Tibial artery (tissue), 4 donors: ENCODE measurements at regions not wholly inside any gene's neighbourhood (a gene's known extent, or its start where the extent isn't known, plus 50 kb on each side); places are given as distances from the start of the nearest gene placed in this dataset.

Experiments
- DNase-seq, 2 donors: peaks; one replicate each; pipeline ENCODE4 v3.0.0-alpha.2; 2019
- H3K27ac ChIP-seq, 2 donors: fragments of 200-600 bp; sonication (generic) in 1 of 2; 1 replicate in 1 of 2; 2 replicates in 1 of 2; pipeline ENCODE4 v1.5.1; 2018 to 2019; ENCODE audit warnings: mild to moderate bottlenecking in 1 of 2
- H3K27me3 ChIP-seq, 2 donors: fragments of 200-600 bp; sonication (generic) in 1 of 2; one replicate each; pipeline versions ENCODE4 v1.5.1 to v1.6.0; 2016 to 2019
- H3K36me3 ChIP-seq, 3 donors: fragments of 200-600 bp; sonication (generic) in 2 of 3; one replicate each; pipeline ENCODE4 v1.5.1; 2016 to 2019; ENCODE audit warnings: mild to moderate bottlenecking in 2 of 3
- H3K4me1 ChIP-seq, 4 donors: fragments of 200-600 bp; sonication (generic) in 2 of 4; 1 replicate in 3 of 4; 2 replicates in 1 of 4; pipeline ENCODE4 v1.5.1; 2016 to 2019
- H3K4me3 ChIP-seq, 2 donors: fragments of 200-600 bp; sonication (generic) in 1 of 2; 1 replicate in 1 of 2; 2 replicates in 1 of 2; pipeline ENCODE4 v1.5.1; 2018 to 2019; ENCODE audit warnings: mild to moderate bottlenecking in 2 of 2
- H3K9me3 ChIP-seq, 3 donors: fragments of 200-600 bp; sonication (generic) in 1 of 3; one replicate each; pipeline ENCODE4 v1.5.1; 2016 to 2019
- CTCF ChIP-seq, 2 experiments: fragments of 200-600 bp in 1 of 2; fragments of 450-650 bp in 1 of 2; IDR thresholded peaks; one replicate each; pipeline ENCODE4 v1.5.1; 2017 to 2019; ENCODE audit warnings: antibody characterized with exemption in 2 of 2, mild to moderate bottlenecking in 1 of 2, moderate library complexity in 1 of 2
- intact Hi-C: fragments of 100-400 bp; cut with DNase I; formaldehyde crosslinking; loops from one replicate; pipeline ENCODE4 v1.15.0; 2023; ENCODE audit warnings: low total_unique reads

GRCh38 chr5:73374520-73375190 lies 73.9 kb downstream of the FOXD1 start:
- no peaks in the 10 kb centered on the region for H3K9me3 ChIP-seq
- no peaks in the 10 kb centered on the region for H3K36me3 ChIP-seq
- no peak for DNase-seq
- no peak for TF ChIP-seq CTCF (IDR thresholded peaks at IDR 0.05)
- peaks cover 0 to 10% of the 10 kb centered on the region in 2 donors for H3K27me3 ChIP-seq
- H3K4me1 ChIP-seq: no peaks in the 10 kb centered on the region
- no peak overlapping the region for H3K4me3 ChIP-seq
- no peak overlapping the region for H3K27ac ChIP-seq
- intact Hi-C loops: no loop called here

DNA sequence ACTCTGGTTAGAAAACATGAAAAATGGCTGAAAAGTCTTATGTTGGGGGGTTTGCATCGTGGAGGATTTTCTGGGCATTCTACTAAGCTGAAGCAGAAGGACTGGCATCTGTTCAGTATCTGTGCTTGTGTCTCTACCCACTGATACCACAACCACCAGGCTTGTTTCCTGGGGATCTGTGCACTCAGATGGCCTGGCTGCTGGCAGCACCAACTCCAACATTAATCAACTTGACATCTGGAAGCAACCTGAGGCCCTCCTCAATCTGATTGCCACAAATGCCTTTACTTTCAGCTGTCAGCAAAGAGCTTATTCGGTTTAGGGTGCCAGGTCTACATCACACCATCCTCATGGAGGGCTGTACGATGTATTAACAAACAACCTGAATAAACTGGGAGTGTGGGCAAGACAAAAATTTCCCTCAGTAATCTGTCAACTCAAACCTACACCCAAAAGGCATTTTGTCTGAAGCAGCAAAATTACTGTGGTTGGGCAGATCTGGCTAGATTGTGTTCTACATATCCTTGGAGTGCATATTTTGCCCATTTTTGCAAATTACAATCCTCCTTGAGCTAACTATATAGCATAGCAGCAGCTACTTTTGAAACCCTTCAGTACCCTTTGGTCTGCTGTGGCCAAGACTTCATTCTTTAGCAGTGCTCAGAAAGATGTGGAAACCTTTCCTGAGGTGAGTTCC lies 74.6 kb downstream of the FOXD1 start:
- H3K4me3 ChIP-seq: no peak overlapping the region
- no peaks in the 10 kb centered on the region for H3K4me1 ChIP-seq
- no peaks in the 10 kb centered on the region for H3K36me3 ChIP-seq
- DNase-seq: no peak
- no peaks in the 10 kb centered on the region for H3K9me3 ChIP-seq
- TF ChIP-seq CTCF (IDR thresholded peaks at IDR 0.05): no peak
- intact Hi-C loops: no loop called here
- no peak overlapping the region for H3K27ac ChIP-seq
- H3K27me3 ChIP-seq: peaks cover 0 to 13% of the 10 kb centered on the region in 2 donors

DNA sequence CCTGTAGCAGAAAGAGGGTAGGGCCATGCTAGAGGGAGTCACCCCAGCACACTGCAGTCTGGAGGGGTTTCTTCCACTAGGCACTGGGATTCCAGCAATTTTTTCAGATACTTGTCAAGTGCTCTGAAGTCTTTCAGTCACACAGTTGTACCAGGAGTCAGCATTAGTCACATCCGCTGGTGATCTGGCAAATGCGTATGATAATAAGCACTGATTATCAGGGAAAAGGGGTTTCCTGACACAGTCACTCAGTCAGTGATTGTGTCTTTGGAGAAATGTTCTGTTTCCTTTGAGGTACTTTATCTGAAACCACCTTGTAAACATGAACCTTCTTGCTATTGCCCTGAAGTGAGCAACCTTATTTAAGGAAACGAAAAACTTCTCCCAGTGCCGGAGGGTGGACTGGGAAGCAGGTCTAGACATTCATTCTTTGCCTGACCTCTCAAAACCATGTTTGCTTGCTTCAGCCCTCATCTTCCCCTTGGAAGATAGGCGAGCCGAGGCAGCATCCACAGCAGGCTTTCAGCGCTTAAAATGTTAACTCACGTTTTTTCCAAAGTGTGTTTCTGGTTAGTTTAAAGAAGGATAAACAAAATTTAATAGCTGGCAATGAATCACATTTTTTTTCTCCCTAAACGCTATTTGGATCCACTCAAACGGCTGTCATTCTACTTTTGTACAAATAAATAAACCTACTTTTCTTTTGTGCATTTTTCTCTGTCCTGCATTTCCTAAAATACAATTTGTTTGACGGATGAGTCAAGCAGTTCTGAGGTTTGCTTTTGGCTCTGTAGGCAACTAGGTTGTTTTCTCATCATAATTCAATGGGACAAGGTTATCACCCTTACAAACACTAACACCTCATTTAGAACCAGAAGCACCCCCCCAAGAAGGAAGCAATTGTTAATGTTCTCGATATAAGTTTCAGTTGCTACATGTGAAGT lies 77.7 kb downstream of the FOXD1 start:
- DNase-seq: no peak
- Histone ChIP-seq H3K27me3 (peaks cover 0 to 13% of the 10 kb centered on the region in 2 donors), H3K9me3 (no peaks in the 10 kb centered on the region), H3K27ac (no peak overlapping the region), H3K36me3 (no peaks in the 10 kb centered on the region), H3K4me3 (no peak overlapping the region), H3K4me1 (no peaks in the 10 kb centered on the region)
- intact Hi-C loops: no loop called here
- TF ChIP-seq CTCF (IDR thresholded peaks at IDR 0.05): no peak

- Histone ChIP-seq H3K4me3 (no peak overlapping the region), H3K36me3 (no peaks in the 10 kb centered on the region), H3K27me3 (peaks cover 0 to 13% of the 10 kb centered on the region in 2 donors), H3K27ac (no peak overlapping the region), H3K4me1 (no peaks in the 10 kb centered on the region), H3K9me3 (no peaks in the 10 kb centered on the region)
- no peak for TF ChIP-seq CTCF (IDR thresholded peaks at IDR 0.05)
- intact Hi-C loops: no loop called here
- no peak for DNase-seq
Measured at GRCh38 chr5:73370095-73370494, 78.5 kb downstream of the FOXD1 start.

DNA sequence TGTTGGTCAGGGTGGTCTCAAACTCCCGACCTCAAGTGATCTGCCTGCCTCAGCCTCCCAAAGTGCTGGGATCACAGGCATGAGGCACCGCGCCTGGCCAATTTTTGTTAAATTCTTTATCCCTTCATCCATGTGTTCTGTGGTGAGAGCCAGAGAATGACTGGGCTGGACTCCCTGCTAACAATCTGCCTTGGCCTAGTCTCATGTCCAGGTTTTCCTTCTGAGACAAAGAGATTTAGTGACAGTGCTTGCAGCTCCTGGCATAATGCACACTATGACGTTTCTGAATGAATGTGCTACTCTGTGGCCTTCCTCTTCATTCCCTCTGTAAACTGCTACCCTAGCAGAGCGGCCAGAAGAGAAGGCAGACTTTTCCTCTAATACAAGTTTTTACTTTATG lies 79.3 kb downstream of the FOXD1 start:
- no peak overlapping the region for H3K4me3 ChIP-seq
- H3K9me3 ChIP-seq: no peaks in the 10 kb centered on the region
- no peaks in the 10 kb centered on the region for H3K36me3 ChIP-seq
- DNase-seq: no peak
- TF ChIP-seq CTCF (IDR thresholded peaks at IDR 0.05): no peak
- H3K27me3 ChIP-seq: peaks cover 0 to 13% of the 10 kb centered on the region in 2 donors
- H3K4me1 ChIP-seq: no peaks in the 10 kb centered on the region
- intact Hi-C loops: no loop called here
- H3K27ac ChIP-seq: no peak overlapping the region
